Fibroblast of the aortic adventitia (primary cell): ENCODE measurements at regions not wholly inside any gene's neighbourhood (a gene's known extent, or its start where the extent isn't known, plus 50 kb on each side); places are given as distances from the start of the nearest gene placed in this dataset.
"Not testable (repeated sequence)": the region's sequence is repeated elsewhere in the genome, so short reads cannot be mapped to it uniquely, and the experiment has no call there.

Experiments
- DNase-seq: peaks from one replicate; pipeline ENCODE4 v3.0.0-alpha.2; 2010; ENCODE audit warnings: low read depth
- H3K4me3 ChIP-seq: 2 replicates; pipeline ENCODE4 v1.5.1; 2011; ENCODE audit warnings: low read depth, mild to moderate bottlenecking, control low read depth, low read length, moderate library complexity
- CTCF ChIP-seq: IDR thresholded peaks from 2 replicates; pipeline ENCODE4 v1.5.1; 2011; ENCODE audit warnings: mild to moderate bottlenecking, low read length, control low read depth, inconsistent platforms; ENCODE audit not compliant: insufficient read depth

DNA sequence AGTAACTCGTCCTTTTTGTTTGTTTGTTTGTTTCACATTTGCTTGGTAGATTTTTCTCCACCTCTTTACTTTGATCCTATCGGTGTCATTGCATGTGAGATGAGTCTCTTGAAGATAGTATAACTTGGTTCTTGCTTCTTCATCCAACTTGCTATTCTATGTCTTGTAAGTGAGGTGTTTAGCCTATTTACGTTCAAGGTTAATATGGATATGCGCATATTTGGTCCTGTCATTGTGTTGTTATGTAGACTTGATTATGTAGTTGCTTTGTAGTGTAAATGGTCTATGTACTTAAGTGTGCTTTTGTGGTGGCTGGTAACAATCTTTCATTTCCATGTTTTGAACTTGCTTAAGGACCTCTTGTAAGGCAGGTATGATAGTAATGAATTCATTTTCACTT is 192.8 kb upstream of the MAGI2 start:
- DNase-seq = no peak
- no peak overlapping the region for H3K4me3 ChIP-seq
- no peak for TF ChIP-seq CTCF

DNA sequence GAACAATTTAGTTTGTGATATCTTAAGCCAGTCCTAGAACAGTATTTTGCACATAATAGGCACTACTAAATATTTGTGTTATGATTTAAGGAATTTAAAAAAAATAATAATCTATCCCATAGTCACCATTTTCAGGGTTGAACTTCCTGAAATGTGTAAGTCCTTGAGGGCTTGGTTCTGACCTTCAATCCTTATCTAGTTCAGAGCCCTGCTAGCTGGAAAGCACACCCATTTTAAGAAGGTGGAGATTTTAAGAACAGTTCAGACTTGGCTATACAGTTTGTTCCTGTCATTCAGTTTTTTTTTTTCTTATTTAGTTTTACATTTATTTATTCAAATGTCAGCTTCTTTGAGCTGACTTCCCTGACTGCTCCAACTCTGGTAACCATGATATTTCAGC is 183.4 kb upstream of the MAGI2 start:
- no peak for DNase-seq
- no peak for TF ChIP-seq CTCF
- H3K4me3 ChIP-seq = no peak overlapping the region

DNA sequence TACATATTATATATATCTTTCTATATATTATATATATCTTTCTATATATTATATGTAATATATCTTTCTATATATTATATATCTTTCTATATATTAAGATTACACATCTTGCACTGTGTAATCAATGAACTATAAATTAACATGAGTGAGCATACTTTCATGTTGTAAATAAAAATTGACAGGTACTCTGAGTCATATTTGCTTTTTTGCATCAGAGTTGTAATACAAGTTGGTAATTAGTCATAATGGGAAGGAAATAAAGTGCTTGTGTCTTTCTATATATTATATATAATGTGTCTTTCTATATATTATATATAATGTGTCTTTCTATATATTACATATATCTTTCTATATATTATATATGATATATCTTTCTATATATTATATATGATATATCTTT is 172.5 kb upstream of the MAGI2 start:
- DNase-seq, H3K4me3 ChIP-seq: not testable (repeated sequence)

GRCh38 chr7:79624336-79624735 is 170.9 kb upstream of the MAGI2 start:
- H3K4me3 ChIP-seq = no peak overlapping the region
- TF ChIP-seq CTCF = no peak
- DNase-seq = no peak

GRCh38 chr7:79622781-79623180 is 169.3 kb upstream of the MAGI2 start:
- DNase-seq = no peak
- H3K4me3 ChIP-seq = no peak overlapping the region
- no peak for TF ChIP-seq CTCF

DNA sequence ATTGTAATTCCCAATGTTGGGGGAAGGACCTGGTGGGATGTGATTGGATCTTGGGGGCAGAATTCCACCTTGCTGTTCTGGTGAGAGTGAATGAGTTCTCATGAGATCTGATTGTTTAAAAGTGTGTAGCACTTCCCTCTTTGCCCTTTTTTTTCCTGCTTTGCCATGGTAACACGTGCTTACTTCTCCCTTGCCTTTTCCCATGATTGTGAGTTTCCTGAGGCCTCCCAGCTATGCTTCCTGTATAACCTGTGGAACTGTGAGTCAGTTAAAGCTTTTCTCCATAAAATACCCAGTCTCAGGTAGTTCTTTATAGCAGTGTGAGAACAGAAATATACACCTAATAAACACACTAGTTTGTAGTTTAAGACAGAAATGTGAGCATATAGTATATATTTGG is 166.8 kb upstream of the MAGI2 start:
- TF ChIP-seq CTCF = no peak
- no peak for DNase-seq
- H3K4me3 ChIP-seq = no peak overlapping the region

GRCh38 chr7:79619216-79619615 is 165.7 kb upstream of the MAGI2 start:
- no peak for TF ChIP-seq CTCF
- no peak overlapping the region for H3K4me3 ChIP-seq
- no peak for DNase-seq
